ENCODE measurements at regions not wholly inside any gene's neighbourhood (a gene's known extent, or its start where the extent isn't known, plus 50 kb on each side); places are given as distances from the start of the nearest gene placed in this dataset.
"Not testable (repeated sequence)": the region's sequence is repeated elsewhere in the genome, so short reads cannot be mapped to it uniquely, and the experiment has no call there.

- DNase-seq: no peak
These were observed 223.2 kb upstream of the ONECUT1 start for GRCh38 chr15:53013329-53013728.

- DNase-seq: not testable (repeated sequence)
These were observed 221.6 kb upstream of the ONECUT1 start for GRCh38 chr15:53011779-53012178.

- DNase-seq: no peak
These were observed 219.0 kb upstream of the ONECUT1 start for GRCh38 chr15:53009093-53009492.

GRCh38 chr15:53000409-53000808 is 210.3 kb upstream of the ONECUT1 start:
- DNase-seq: peak; percentile 11

GRCh38 chr15:52997123-52997522 is 207.0 kb upstream of the ONECUT1 start:
- DNase-seq: no peak

- DNase-seq: no peak
These were observed 204.2 kb upstream of the ONECUT1 start for GRCh38 chr15:52994290-52994689.

- no peak for DNase-seq
These were observed 194.4 kb upstream of the ONECUT1 start for GRCh38 chr15:52984507-52984906.

- DNase-seq: no peak
These were observed 190.3 kb upstream of the ONECUT1 start for GRCh38 chr15:52980446-52980845.

- no peak for DNase-seq
These were observed 186.5 kb upstream of the ONECUT1 start for GRCh38 chr15:52976516-52977075.

- no peak for DNase-seq
These were observed 185.9 kb upstream of the ONECUT1 start for GRCh38 chr15:52975941-52976449.

- no peak for DNase-seq
These were observed 173.7 kb upstream of the ONECUT1 start for GRCh38 chr15:52963865-52964264.

GRCh38 chr15:52960283-52960682 is 170.1 kb upstream of the ONECUT1 start:
- no peak for DNase-seq

GRCh38 chr15:52943746-52944145 is 153.6 kb upstream of the ONECUT1 start:
- no peak for DNase-seq

- DNase-seq: no peak
These were observed 146.4 kb upstream of the ONECUT1 start for GRCh38 chr15:52936489-52936888.

GRCh38 chr15:52925130-52925529 is 135.0 kb upstream of the ONECUT1 start:
- no peak for DNase-seq

GRCh38 chr15:52924630-52925029 is 134.5 kb upstream of the ONECUT1 start:
- DNase-seq: no peak

- DNase-seq: no peak
These were observed 133.5 kb upstream of the ONECUT1 start for GRCh38 chr15:52923626-52924025.

- DNase-seq: no peak
These were observed 132.7 kb upstream of the ONECUT1 start for GRCh38 chr15:52922871-52923270.

GRCh38 chr15:52912172-52912571 is 122.0 kb upstream of the ONECUT1 start:
- no peak for DNase-seq

GRCh38 chr15:52893338-52893737 is 103.2 kb upstream of the ONECUT1 start:
- DNase-seq: no peak

GRCh38 chr15:52879904-52880303 is 89.8 kb upstream of the ONECUT1 start:
- DNase-seq: no peak

- no peak for DNase-seq
These were observed 89.0 kb upstream of the ONECUT1 start for GRCh38 chr15:52879145-52879544.

GRCh38 chr15:52876991-52877663 is 87.0 kb upstream of the ONECUT1 start:
- no peak for DNase-seq

GRCh38 chr15:52872036-52872818 is 82.1 kb upstream of the ONECUT1 start:
- DNase-seq: no peak

Measured in hindlimb muscle (tissue), 1 donor.